Gastrocnemius medialis (tissue), 4 donors: ENCODE measurements at regions not wholly inside any gene's neighbourhood (a gene's known extent, or its start where the extent isn't known, plus 50 kb on each side); places are given as distances from the start of the nearest gene placed in this dataset.

ENCODE experiments used
- ATAC-seq, 2 donors: fragments of 150-250 bp; one replicate each; pipeline ENCODE4 v1.9.1; 2016
- DNase-seq, 2 donors: peaks; one replicate each; pipeline ENCODE4 v3.0.0-alpha.2; 2019
- H3K27ac ChIP-seq, 4 donors: fragments of 200-600 bp; sonication (generic); 1 replicate in 1 of 4; 2 replicates in 3 of 4; pipeline ENCODE4 v1.5.1; 2016 to 2018; ENCODE audit warnings: mild to moderate bottlenecking in 2 of 4, moderate library complexity in 1 of 4
- H3K27me3 ChIP-seq, 3 donors: fragments of 200-600 bp; sonication (generic) in 2 of 3; 1 replicate in 1 of 3; 2 replicates in 2 of 3; pipeline versions ENCODE4 v1.5.1 to v1.6.0; 2016 to 2019; ENCODE audit warnings: mild to moderate bottlenecking in 1 of 3, moderate library complexity in 1 of 3
- H3K36me3 ChIP-seq, 2 donors: fragments of 200-600 bp; sonication (generic) in 1 of 2; one replicate each; pipeline ENCODE4 v1.5.1; 2017 to 2018
- H3K4me1 ChIP-seq, 2 donors: fragments of 200-600 bp; sonication (generic) in 1 of 2; one replicate each; pipeline ENCODE4 v1.5.1; 2016 to 2017; ENCODE audit warnings: mild to moderate bottlenecking in 2 of 2
- H3K4me3 ChIP-seq, 4 donors: fragments of 200-600 bp; sonication (generic) in 3 of 4; 1 replicate in 1 of 4; 2 replicates in 3 of 4; pipeline ENCODE4 v1.5.1; 2016 to 2019; ENCODE audit warnings: mild to moderate bottlenecking in 2 of 4
- H3K9me3 ChIP-seq, 3 donors: fragments of 200-600 bp; sonication (generic) in 2 of 3; 1 replicate in 1 of 3; 2 replicates in 2 of 3; pipeline ENCODE4 v1.5.1; 2016 to 2019
- CTCF ChIP-seq, 5 experiments: fragments of 450-650 bp in 3 of 5; fragments of 200-600 bp in 2 of 5; sonication (generic) in 2 of 5; IDR thresholded peaks in 4 of 5; conservative IDR thresholded peaks in 1 of 5; 1 replicate in 4 of 5; 2 replicates in 1 of 5; pipeline ENCODE4 v1.5.1; 2016 to 2019; ENCODE audit warnings: antibody characterized with exemption in 5 of 5, mild to moderate bottlenecking in 3 of 5, moderate library complexity in 3 of 5
- POLR2A ChIP-seq, 2 donors: fragments of 450-650 bp; IDR thresholded peaks; one replicate each; pipeline ENCODE4 v1.6.1; 2017; ENCODE audit warnings: antibody characterized with exemption in 2 of 2, mild to moderate bottlenecking in 2 of 2, moderate library complexity in 2 of 2
- in situ Hi-C, 4 donors: fragments of 200-750 bp; cut with MboI; loops; one replicate each; pipeline versions ENCODE4 v1.15.0 to v1.8.0; 2017; ENCODE audit warnings: low sequenced_read_pairs in 4 of 4
- intact Hi-C: fragments of 100-400 bp; cut with DNase I; formaldehyde crosslinking; loops from one replicate; pipeline ENCODE4 v1.15.1; 2023; ENCODE audit warnings: low total_unique reads

- intact Hi-C loops: no loop called here
- no peak for TF ChIP-seq POLR2A (IDR thresholded peaks at IDR 0.05)
- no peak for TF ChIP-seq CTCF (IDR thresholded peaks at IDR 0.05 in 4 of 5, conservative IDR thresholded peaks at IDR 0.05 in 1 of 5)
- ATAC-seq: peak; percentile 45 to 60
- no peaks in the 10 kb centered on the region for H3K9me3 ChIP-seq
- no peak overlapping the region for H3K4me3 ChIP-seq
- H3K36me3 ChIP-seq: no peaks in the 10 kb centered on the region
- peak overlapping the region in 1 of 4 donors; percentile 18 for H3K27ac ChIP-seq
- no peaks in the 10 kb centered on the region for H3K27me3 ChIP-seq
- no peaks in the 10 kb centered on the region for H3K4me1 ChIP-seq
- in situ Hi-C loops: no loop called here
- no peak for DNase-seq
These were observed 55.2 kb upstream of the KAZN start for GRCh38 chr1:14543191-14543840.

- no peaks in the 10 kb centered on the region for H3K36me3 ChIP-seq
- no peak for DNase-seq
- H3K27ac ChIP-seq: no peak overlapping the region
- H3K27me3 ChIP-seq: no peaks in the 10 kb centered on the region
- no peak overlapping the region for H3K4me3 ChIP-seq
- no peaks in the 10 kb centered on the region for H3K9me3 ChIP-seq
- ATAC-seq: no peak
- intact Hi-C loops (no loop called here), in situ Hi-C loops (no loop called here)
- TF ChIP-seq POLR2A (IDR thresholded peaks at IDR 0.05): no peak
- no peak for TF ChIP-seq CTCF (IDR thresholded peaks at IDR 0.05 in 4 of 5, conservative IDR thresholded peaks at IDR 0.05 in 1 of 5)
- no peaks in the 10 kb centered on the region for H3K4me1 ChIP-seq
These were observed 54.2 kb upstream of the KAZN start for GRCh38 chr1:14544319-14544718.

GRCh38 chr1:14545422-14546025 is 53.0 kb upstream of the KAZN start:
- no peaks in the 10 kb centered on the region for H3K27me3 ChIP-seq
- H3K27ac ChIP-seq: no peak overlapping the region
- no peak for TF ChIP-seq POLR2A (IDR thresholded peaks at IDR 0.05)
- TF ChIP-seq CTCF (IDR thresholded peaks at IDR 0.05 in 4 of 5, conservative IDR thresholded peaks at IDR 0.05 in 1 of 5): no peak
- no peak overlapping the region for H3K4me3 ChIP-seq
- in situ Hi-C loops (no loop called here), intact Hi-C loops (no loop called here)
- ATAC-seq (no peak), DNase-seq (no peak)
- H3K4me1 ChIP-seq: no peaks in the 10 kb centered on the region
- no peaks in the 10 kb centered on the region for H3K36me3 ChIP-seq
- no peaks in the 10 kb centered on the region for H3K9me3 ChIP-seq

- in situ Hi-C loops: no loop called here
- intact Hi-C loops: no loop called here
- Histone ChIP-seq H3K27me3 (no peaks in the 10 kb centered on the region), H3K9me3 (no peaks in the 10 kb centered on the region), H3K4me1 (no peaks in the 10 kb centered on the region), H3K36me3 (no peaks in the 10 kb centered on the region), H3K4me3 (no peak overlapping the region), H3K27ac (no peak overlapping the region)
- DNase-seq: no peak
- TF ChIP-seq POLR2A (IDR thresholded peaks at IDR 0.05): no peak
- TF ChIP-seq CTCF (IDR thresholded peaks at IDR 0.05 in 4 of 5, conservative IDR thresholded peaks at IDR 0.05 in 1 of 5): no peak
- ATAC-seq: no peak
These were observed 52.1 kb upstream of the KAZN start for GRCh38 chr1:14546416-14546815.
